ENCODE measurements at regions not wholly inside any gene's neighbourhood (a gene's known extent, or its start where the extent isn't known, plus 50 kb on each side); places are given as distances from the start of the nearest gene placed in this dataset.

DNA sequence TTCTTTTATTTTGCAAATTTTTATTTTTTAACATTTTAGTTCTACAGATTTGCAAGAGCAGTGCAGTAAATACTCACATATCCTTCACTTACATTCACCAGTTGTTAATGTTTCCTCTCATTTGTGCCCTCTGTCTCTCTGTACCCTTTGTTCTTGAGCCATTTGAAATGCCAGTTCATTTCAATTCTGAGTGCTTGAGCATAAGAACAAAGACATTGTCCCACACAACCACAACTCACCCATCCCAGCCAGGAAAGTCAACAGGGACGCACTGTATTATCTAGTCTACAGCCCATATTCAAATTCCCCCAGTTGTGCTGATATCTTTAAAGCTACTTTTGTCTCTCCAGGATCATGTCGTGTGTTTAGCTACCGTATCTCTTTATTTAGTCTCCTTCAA lies 141.4 kb upstream of the SLC6A11 start:
- TF ChIP-seq, protein P1, sequence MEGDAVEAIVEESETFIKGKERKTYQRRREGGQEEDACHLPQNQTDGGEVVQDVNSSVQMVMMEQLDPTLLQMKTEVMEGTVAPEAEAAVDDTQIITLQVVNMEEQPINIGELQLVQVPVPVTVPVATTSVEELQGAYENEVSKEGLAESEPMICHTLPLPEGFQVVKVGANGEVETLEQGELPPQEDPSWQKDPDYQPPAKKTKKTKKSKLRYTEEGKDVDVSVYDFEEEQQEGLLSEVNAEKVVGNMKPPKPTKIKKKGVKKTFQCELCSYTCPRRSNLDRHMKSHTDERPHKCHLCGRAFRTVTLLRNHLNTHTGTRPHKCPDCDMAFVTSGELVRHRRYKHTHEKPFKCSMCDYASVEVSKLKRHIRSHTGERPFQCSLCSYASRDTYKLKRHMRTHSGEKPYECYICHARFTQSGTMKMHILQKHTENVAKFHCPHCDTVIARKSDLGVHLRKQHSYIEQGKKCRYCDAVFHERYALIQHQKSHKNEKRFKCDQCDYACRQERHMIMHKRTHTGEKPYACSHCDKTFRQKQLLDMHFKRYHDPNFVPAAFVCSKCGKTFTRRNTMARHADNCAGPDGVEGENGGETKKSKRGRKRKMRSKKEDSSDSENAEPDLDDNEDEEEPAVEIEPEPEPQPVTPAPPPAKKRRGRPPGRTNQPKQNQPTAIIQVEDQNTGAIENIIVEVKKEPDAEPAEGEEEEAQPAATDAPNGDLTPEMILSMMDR (IDR thresholded peaks at IDR 0.05) = no peak
- TF ChIP-seq ATF1 (CRISPR knock-in tag; IDR thresholded peaks at IDR 0.05) = no peak
- TF ChIP-seq, protein P2, sequence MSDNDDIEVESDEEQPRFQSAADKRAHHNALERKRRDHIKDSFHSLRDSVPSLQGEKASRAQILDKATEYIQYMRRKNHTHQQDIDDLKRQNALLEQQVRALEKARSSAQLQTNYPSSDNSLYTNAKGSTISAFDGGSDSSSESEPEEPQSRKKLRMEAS (CRISPR knock-in tag; IDR thresholded peaks at IDR 0.05) = no peak
- TF ChIP-seq, protein P3, sequence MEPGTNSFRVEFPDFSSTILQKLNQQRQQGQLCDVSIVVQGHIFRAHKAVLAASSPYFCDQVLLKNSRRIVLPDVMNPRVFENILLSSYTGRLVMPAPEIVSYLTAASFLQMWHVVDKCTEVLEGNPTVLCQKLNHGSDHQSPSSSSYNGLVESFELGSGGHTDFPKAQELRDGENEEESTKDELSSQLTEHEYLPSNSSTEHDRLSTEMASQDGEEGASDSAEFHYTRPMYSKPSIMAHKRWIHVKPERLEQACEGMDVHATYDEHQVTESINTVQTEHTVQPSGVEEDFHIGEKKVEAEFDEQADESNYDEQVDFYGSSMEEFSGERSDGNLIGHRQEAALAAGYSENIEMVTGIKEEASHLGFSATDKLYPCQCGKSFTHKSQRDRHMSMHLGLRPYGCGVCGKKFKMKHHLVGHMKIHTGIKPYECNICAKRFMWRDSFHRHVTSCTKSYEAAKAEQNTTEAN (CRISPR knock-in tag; IDR thresholded peaks at IDR 0.05) = no peak
- no peak for TF ChIP-seq SP1 (CRISPR knock-in tag; conservative IDR thresholded peaks at IDR 0.05)
- TF ChIP-seq, protein P4, sequence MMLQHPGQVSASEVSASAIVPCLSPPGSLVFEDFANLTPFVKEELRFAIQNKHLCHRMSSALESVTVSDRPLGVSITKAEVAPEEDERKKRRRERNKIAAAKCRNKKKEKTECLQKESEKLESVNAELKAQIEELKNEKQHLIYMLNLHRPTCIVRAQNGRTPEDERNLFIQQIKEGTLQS (CRISPR knock-in tag; conservative IDR thresholded peaks at IDR 0.05) = no peak
- no peak for TF ChIP-seq ERG (CRISPR knock-in tag; IDR thresholded peaks at IDR 0.05)
- TF ChIP-seq NR2C2 (CRISPR knock-in tag; IDR thresholded peaks at IDR 0.05) = no peak
- TF ChIP-seq SMAD3 (CRISPR knock-in tag; IDR thresholded peaks at IDR 0.05; ENCODE audit: borderline replicate concordance) = no peak
